ENCODE measurements at regions not wholly inside any gene's neighbourhood (a gene's known extent, or its start where the extent isn't known, plus 50 kb on each side); places are given as distances from the start of the nearest gene placed in this dataset.

GRCh38 chr1:63005812-63006211 is 221.9 kb downstream of the ATG4C start:
- TF ChIP-seq, protein P1, sequence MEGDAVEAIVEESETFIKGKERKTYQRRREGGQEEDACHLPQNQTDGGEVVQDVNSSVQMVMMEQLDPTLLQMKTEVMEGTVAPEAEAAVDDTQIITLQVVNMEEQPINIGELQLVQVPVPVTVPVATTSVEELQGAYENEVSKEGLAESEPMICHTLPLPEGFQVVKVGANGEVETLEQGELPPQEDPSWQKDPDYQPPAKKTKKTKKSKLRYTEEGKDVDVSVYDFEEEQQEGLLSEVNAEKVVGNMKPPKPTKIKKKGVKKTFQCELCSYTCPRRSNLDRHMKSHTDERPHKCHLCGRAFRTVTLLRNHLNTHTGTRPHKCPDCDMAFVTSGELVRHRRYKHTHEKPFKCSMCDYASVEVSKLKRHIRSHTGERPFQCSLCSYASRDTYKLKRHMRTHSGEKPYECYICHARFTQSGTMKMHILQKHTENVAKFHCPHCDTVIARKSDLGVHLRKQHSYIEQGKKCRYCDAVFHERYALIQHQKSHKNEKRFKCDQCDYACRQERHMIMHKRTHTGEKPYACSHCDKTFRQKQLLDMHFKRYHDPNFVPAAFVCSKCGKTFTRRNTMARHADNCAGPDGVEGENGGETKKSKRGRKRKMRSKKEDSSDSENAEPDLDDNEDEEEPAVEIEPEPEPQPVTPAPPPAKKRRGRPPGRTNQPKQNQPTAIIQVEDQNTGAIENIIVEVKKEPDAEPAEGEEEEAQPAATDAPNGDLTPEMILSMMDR (IDR thresholded peaks at IDR 0.05): no peak
- TF ChIP-seq POLR2A (IDR thresholded peaks at IDR 0.05) (no peak), POLR2AphosphoS5 (IDR thresholded peaks at IDR 0.05) (no peak)
